HG03139 (cell line): ENCODE measurements at regions not wholly inside any gene's neighbourhood (a gene's known extent, or its start where the extent isn't known, plus 50 kb on each side); places are given as distances from the start of the nearest gene placed in this dataset.
"Not testable (repeated sequence)": the region's sequence is repeated elsewhere in the genome, so short reads cannot be mapped to it uniquely, and the experiment has no call there.

Experiments
- ATAC-seq: cut with Tn5 transposase; IDR thresholded peaks from one replicate; pipeline ENCODE4 v1.9.1; 2021; ENCODE audit not compliant: unreplicated experiment

GRCh38 chr9:75532233-75533050, 358.0 kb upstream of the PCSK5 start:
- no peak for ATAC-seq

GRCh38 chr9:75539523-75539922, 350.9 kb upstream of the PCSK5 start:
- ATAC-seq = no peak

GRCh38 chr9:75540185-75540584, 350.3 kb upstream of the PCSK5 start:
- no peak for ATAC-seq

- ATAC-seq = no peak
Measured at GRCh38 chr9:75541734-75542133, 348.7 kb upstream of the PCSK5 start.

- no peak for ATAC-seq
Measured at GRCh38 chr9:75544815-75545214, 345.7 kb upstream of the PCSK5 start.

GRCh38 chr9:75545287-75545686, 345.2 kb upstream of the PCSK5 start:
- no peak for ATAC-seq

- no peak for ATAC-seq
Measured at GRCh38 chr9:75548871-75549270, 341.6 kb upstream of the PCSK5 start.

- no peak for ATAC-seq
Measured at GRCh38 chr9:75551861-75552260, 338.6 kb upstream of the PCSK5 start.

DNA sequence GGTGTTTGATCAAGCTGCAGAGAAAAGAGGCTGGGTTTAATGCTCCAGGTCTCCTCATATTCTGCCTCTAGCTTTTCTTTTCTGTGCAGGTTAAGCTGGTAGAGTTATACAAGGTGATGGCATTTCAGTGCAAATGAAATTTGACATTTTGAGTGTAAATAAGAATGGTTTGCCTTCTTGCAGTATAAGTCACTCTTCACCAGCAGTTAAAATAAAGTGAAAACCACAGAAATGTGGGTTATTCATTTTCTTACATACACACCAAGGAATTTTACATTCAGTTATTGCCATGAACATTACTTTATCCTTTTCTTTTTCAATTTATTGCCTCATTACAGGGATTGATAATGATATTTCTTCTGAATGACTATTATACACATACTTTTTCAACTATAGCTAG, 337.5 kb upstream of the PCSK5 start:
- ATAC-seq = no peak

DNA sequence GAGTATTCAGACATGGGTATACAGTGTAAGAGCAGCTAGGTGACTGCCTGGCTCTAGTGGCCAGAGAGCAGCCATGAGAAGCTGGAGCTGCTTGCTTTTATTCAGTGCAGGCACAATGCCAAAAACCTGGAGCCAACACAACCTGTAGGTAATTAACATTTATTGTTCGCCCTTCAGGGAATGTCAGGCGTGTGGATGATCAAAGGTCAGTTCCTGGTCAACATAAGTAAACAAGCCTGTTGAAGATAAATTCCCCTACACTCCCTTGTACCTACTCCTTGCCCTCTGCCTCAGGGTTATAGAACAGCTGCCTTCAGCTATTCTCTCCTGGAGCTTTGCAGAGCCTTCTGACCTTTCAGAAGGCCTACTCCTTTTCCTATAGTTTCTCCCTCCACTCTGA, 323.7 kb upstream of the PCSK5 start:
- ATAC-seq = not testable (repeated sequence)

DNA sequence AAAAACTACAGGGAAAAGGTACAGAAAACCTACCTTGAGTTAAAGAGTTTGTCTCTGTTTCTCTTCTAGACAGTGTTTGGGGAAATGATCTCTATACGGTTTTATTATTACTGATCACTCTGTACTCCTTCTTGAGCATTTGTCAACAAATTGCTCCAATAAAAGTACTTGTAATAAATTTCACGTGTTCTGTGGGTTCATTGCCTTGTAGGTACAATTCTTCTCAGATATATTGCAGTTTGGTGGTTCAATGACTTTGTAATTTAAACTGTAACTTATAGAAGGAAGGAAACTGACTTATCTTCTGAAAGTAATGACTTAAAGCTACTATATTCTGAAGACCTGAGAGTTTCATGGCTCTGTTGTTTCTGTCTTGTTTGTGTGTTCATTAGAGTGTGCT, 319.9 kb upstream of the PCSK5 start:
- ATAC-seq = no peak

GRCh38 chr9:75574569-75574968, 315.9 kb upstream of the PCSK5 start:
- no peak for ATAC-seq

GRCh38 chr9:75582870-75583269, 307.6 kb upstream of the PCSK5 start:
- ATAC-seq = no peak

DNA sequence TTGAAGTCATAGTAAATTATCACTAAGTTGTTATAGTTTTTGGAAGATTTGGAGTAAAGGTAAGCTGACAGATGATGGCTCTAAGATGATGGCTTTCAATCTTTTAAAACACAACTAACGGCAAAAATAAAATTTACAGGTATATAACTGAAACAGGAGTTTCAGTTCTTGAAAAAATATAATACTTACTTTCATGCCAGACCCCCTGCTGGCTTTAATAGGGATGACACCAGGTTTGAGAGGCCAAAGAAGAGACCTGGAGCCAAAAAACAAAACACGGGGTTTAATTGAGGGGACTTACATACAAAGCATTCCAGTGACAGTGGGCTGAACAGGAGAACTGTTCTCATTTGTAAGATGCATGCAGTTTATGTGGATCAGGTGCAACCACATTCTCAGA, 301.7 kb upstream of the PCSK5 start:
- no peak for ATAC-seq

- no peak for ATAC-seq
Measured at GRCh38 chr9:75589497-75589896, 301.0 kb upstream of the PCSK5 start.

DNA sequence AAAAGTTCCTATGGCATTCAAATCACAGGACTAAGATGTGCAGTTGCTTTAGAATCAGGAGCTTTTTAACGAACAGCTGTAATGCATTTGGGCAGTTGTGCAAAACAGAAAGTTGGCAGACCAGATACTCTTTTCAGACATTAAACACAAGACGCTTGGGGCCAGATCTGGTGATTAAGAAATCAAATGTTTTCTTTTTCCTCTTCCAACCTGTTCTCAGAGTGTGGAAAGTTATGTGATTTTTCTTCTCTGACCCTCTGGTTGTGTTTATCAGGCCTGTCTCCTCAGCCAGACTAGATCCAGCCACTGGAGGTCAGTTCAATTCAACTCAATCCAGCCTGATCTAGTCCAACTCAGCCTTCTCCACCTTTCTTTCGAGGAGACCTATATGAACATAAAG, 298.5 kb upstream of the PCSK5 start:
- no peak for ATAC-seq

- ATAC-seq = no peak
Measured at GRCh38 chr9:75592586-75592985, 297.9 kb upstream of the PCSK5 start.

GRCh38 chr9:75593920-75594319, 296.6 kb upstream of the PCSK5 start:
- ATAC-seq = no peak

- ATAC-seq = no peak
Measured at GRCh38 chr9:75599126-75599525, 291.3 kb upstream of the PCSK5 start.

GRCh38 chr9:75601280-75601679, 289.2 kb upstream of the PCSK5 start:
- ATAC-seq = no peak

- no peak for ATAC-seq
Measured at GRCh38 chr9:75602060-75602459, 288.4 kb upstream of the PCSK5 start.

DNA sequence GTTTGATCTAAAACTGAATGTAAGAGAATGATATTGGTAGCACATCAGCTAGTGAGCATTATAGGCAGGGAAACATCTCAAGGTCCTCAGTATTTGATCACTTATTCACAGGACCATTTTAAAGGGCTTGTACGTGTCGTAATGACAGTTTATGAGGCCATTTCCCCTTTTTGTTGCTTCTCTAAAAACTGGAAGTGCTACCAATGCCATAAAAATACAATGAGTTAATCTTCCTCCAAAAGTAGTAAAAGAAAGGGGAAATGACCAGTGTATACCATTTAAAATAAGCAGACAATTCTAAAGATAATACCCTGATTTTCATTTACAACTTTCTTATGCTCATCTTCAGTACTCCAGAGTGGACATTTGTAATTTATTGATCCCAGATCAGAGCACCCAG, 285.8 kb upstream of the PCSK5 start:
- ATAC-seq = no peak

DNA sequence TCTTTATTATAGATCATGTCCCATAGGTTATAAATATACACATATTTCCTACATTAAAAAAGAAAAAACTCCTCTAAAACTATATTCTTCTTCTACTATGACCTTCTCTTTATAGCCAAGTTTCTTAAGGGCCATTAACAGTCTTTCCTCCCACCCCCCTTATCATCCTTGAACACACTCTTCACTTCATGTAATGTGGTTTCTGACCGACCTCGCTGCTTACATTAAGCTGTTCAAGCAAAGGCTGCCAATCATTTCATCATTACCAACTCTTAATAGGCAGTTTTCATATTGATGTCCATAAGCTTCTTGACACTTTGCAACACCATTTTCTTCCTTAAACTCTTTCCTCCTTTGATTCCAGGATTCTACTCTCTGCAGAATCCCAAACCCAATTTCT, 283.0 kb upstream of the PCSK5 start:
- ATAC-seq = no peak
